CD8-positive, alpha-beta memory T cell (primary cell): ENCODE measurements at regions not wholly inside any gene's neighbourhood (a gene's known extent, or its start where the extent isn't known, plus 50 kb on each side); places are given as distances from the start of the nearest gene placed in this dataset.

ENCODE experiments used
- CTCF ChIA-PET: fragments of 350-600 bp; sonication (Branson Sonifier 250); formaldehyde crosslinking; loops from one replicate; lab custom pipeline; 2021; ENCODE audit warnings: antibody characterized with exemption; lab: Charles Lee
- POLR2A ChIA-PET: fragments of 350-600 bp; sonication (Branson Sonifier 250); formaldehyde crosslinking; loops from one replicate; lab custom pipeline; 2021; ENCODE audit warnings: antibody characterized with exemption; lab: Charles Lee
- DNase-seq, 5 donors: peaks; one replicate each; pipeline versions ENCODE4 v3.0.0 to v3.0.0-alpha.2; 2020 to 2022; ENCODE audit warnings: mixed read lengths in 1 of 5
- H3K27ac ChIP-seq: one replicate; pipeline ENCODE4 v1.7.0; 2013; ENCODE audit warnings: low read depth, mild to moderate bottlenecking, low read length, moderate library complexity
- H3K27me3 ChIP-seq: 2 replicates; pipeline ENCODE4 v1.7.0; 2013; ENCODE audit warnings: low read length, mild to moderate bottlenecking; ENCODE audit not compliant: insufficient read depth, poor library complexity, severe bottlenecking
- H3K36me3 ChIP-seq: 2 replicates; pipeline ENCODE4 v1.7.0; 2013; ENCODE audit warnings: mild to moderate bottlenecking, low read length, moderate library complexity; ENCODE audit not compliant: insufficient read depth
- H3K4me1 ChIP-seq: 2 replicates; pipeline ENCODE4 v1.7.0; 2013; ENCODE audit warnings: mild to moderate bottlenecking, low read length, moderate library complexity; ENCODE audit not compliant: insufficient read depth
- H3K4me3 ChIP-seq: 2 replicates; pipeline ENCODE4 v1.7.0; 2013; ENCODE audit warnings: mild to moderate bottlenecking, low read length
- H3K9me3 ChIP-seq: 2 replicates; pipeline ENCODE4 v1.7.0; 2013; ENCODE audit warnings: mild to moderate bottlenecking, low read length
- H3K27ac Mint-ChIP-seq, 8 donors: one replicate each; pipeline ENCODE4 v1.8.0; 2020 to 2021; ENCODE audit warnings: mixed read lengths in 8 of 8, mild to moderate bottlenecking in 6 of 8, inconsistent platforms in 3 of 8, moderate library complexity in 3 of 8
- H3K27me3 Mint-ChIP-seq, 2 donors: one replicate each; pipeline ENCODE4 v1.8.0; 2020 to 2021; ENCODE audit warnings: mixed read lengths in 2 of 2, mild to moderate bottlenecking in 1 of 2, moderate library complexity in 1 of 2
- H3K36me3 Mint-ChIP-seq, 3 donors: one replicate each; pipeline ENCODE4 v1.8.0; 2020 to 2021; ENCODE audit warnings: mixed read lengths in 3 of 3, inconsistent platforms in 1 of 3, mild to moderate bottlenecking in 1 of 3
- H3K4me1 Mint-ChIP-seq, 3 donors: one replicate each; pipeline ENCODE4 v1.8.0; 2020 to 2021; ENCODE audit warnings: mixed read lengths in 3 of 3, inconsistent platforms in 1 of 3, mild to moderate bottlenecking in 1 of 3
- H3K4me3 Mint-ChIP-seq, 7 donors: one replicate each; pipeline ENCODE4 v1.8.0; 2020 to 2021; ENCODE audit warnings: mixed read lengths in 7 of 7, mild to moderate bottlenecking in 6 of 7, moderate library complexity in 4 of 7, inconsistent platforms in 2 of 7
- H3K9me3 Mint-ChIP-seq, 5 donors: one replicate each; pipeline ENCODE4 v1.8.0; 2020 to 2022; ENCODE audit warnings: mixed read lengths in 5 of 5, mild to moderate bottlenecking in 3 of 5, moderate library complexity in 2 of 5, inconsistent platforms in 1 of 5

DNA sequence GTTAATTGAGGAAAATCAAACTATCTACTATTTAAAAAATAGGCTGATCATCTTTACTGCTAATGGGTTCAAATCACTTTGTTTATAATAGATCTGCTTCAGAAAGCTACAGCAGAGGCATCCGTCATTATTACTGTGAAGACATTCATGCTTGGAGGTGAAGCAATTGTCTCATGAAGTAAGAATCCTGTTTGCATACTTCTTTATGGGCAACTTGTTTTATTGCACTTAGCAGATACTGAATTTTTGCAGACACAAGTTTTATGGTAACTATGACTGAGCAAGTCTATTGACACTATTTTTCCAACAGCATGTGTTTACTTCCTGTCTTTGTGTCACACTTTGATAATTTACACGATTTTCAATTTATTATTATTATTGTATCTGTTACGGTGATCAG, 573.9 kb downstream of the RFPL4B start:
- H3K9me3 ChIP-seq, result no peaks in the 10 kb centered on the region
- DNase-seq, result no peak
- no peaks in the 10 kb centered on the region for H3K4me1 ChIP-seq
- Mint-ChIP-seq H3K27ac (no peak overlapping the region), H3K4me1 (no peaks in the 10 kb centered on the region), H3K27me3 (no peaks in the 10 kb centered on the region), H3K4me3 (no peak overlapping the region), H3K36me3 (peaks cover 0 to 2% (median 0%) of the 10 kb centered on the region in 3 donors), H3K9me3 (peaks cover 3 to 10% (median 9%) of the 10 kb centered on the region in 5 donors)
- H3K27me3 ChIP-seq, result no peaks in the 10 kb centered on the region
- H3K4me3 ChIP-seq, result no peak overlapping the region
- H3K36me3 ChIP-seq, result no peaks in the 10 kb centered on the region
- POLR2A ChIA-PET, result no interaction called here
- no peak overlapping the region for H3K27ac ChIP-seq
- CTCF ChIA-PET, result no interaction called here

DNA sequence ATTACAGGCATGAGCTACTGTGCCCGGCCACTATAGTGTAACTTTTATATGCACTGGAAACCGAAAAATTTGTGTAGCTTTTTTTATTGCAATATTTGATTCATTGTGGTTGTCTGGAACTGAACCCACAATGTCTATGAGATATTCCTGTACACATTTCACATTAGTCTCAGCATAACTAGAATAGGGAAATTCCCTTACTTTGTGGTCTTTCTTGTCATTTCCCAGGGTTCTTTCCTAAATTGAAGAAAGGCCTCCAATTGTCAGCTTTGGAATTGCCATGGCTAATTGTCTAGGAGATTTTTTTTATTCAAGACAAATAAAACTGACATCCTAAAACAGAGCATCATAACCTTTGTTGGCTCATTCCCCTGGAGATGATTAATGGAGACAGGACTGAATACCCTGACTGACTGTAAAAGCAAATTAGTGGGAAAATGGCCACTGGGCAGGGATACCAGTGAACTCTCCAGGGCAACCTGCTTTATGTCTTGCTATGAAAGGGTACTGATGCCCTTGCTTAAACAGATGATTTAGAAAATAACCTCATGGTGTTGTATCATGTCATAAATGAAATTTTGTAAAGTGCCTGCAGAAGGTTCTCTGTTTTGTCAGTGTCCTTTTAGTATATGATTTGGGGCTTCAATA, 576.9 kb downstream of the RFPL4B start:
- Histone ChIP-seq H3K27me3 (no peaks in the 10 kb centered on the region), H3K27ac (no peak overlapping the region), H3K4me3 (no peak overlapping the region), H3K36me3 (no peaks in the 10 kb centered on the region), H3K4me1 (no peaks in the 10 kb centered on the region), H3K9me3 (no peaks in the 10 kb centered on the region)
- Mint-ChIP-seq H3K27ac (no peak overlapping the region), H3K4me3 (no peak overlapping the region), H3K4me1 (no peaks in the 10 kb centered on the region), H3K36me3 (peaks cover 0 to 2% (median 0%) of the 10 kb centered on the region in 3 donors), H3K27me3 (peaks cover 0 to 1% of the 10 kb centered on the region in 2 donors), H3K9me3 (peaks cover 3 to 10% (median 9%) of the 10 kb centered on the region in 5 donors)
- ChIA-PET POLR2A (no interaction called here), CTCF (no interaction called here)
- DNase-seq, result no peak

DNA sequence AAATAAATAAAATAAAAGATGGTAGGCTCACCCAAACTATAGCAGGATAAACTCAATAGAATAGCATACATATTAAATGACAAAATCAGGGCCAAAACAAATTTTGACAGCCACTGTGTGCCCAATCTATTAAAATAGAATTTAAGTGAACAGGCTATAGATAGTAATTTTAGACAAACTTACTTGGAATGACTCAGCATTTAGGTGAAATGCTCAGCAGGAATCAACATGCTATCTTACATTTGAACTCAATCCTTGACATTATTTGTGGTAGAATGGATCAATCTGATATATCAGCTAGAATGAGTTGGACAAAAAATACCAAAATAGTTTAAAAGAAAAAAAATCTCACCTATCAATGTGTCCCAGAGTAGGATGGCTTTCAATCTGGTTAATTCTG, 578.6 kb downstream of the RFPL4B start:
- Mint-ChIP-seq H3K4me3 (no peak overlapping the region), H3K4me1 (no peaks in the 10 kb centered on the region), H3K9me3 (peaks cover 3 to 14% (median 9%) of the 10 kb centered on the region in 5 donors), H3K27me3 (peaks cover 0 to 1% of the 10 kb centered on the region in 2 donors), H3K27ac (no peak overlapping the region), H3K36me3 (peaks cover 0 to 2% (median 0%) of the 10 kb centered on the region in 3 donors)
- no peak for DNase-seq
- ChIA-PET POLR2A (no interaction called here), CTCF (no interaction called here)
- no peaks in the 10 kb centered on the region for H3K27me3 ChIP-seq
- H3K27ac ChIP-seq, result no peak overlapping the region
- no peaks in the 10 kb centered on the region for H3K4me1 ChIP-seq
- H3K36me3 ChIP-seq, result no peaks in the 10 kb centered on the region
- no peaks in the 10 kb centered on the region for H3K9me3 ChIP-seq
- H3K4me3 ChIP-seq, result no peak overlapping the region

DNA sequence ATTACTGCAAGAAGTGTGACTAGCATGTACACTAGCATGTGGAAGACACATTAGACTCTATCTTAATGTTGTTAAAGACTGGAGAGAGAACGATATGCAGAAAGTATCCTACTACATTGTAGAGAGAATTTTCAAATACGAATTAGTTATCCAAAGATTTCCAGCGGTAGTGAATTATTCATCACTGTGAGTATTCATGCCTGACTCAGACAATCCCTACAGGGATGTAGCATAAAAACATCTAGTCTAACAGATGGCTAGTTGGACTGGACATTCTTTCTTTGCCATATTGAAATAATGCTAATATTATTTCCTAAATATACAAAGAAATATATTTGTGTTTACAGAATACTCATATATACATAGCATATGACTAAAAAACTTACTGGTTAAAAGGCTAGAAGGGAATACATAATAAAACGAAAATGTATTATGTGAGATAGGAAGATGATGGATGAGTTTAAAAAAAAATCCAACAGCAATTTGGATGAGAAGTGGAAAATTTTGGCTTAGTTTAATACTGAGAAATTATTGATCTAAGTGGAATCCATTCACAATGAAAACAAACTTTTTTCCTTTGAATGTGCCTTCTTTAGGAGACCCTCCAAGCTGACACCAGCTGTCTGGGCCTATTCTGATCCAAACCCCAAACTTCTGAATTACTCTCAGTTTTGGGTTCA, 580.7 kb downstream of the RFPL4B start:
- H3K9me3 ChIP-seq, result no peaks in the 10 kb centered on the region
- no peaks in the 10 kb centered on the region for H3K27me3 ChIP-seq
- no peak overlapping the region for H3K4me3 ChIP-seq
- no peaks in the 10 kb centered on the region for H3K36me3 Mint-ChIP-seq
- ChIA-PET POLR2A (no interaction called here), CTCF (no interaction called here)
- H3K4me1 ChIP-seq, result no peaks in the 10 kb centered on the region
- no peak overlapping the region for H3K27ac Mint-ChIP-seq
- H3K27me3 Mint-ChIP-seq, result peaks cover 0 to 1% of the 10 kb centered on the region in 2 donors
- no peaks in the 10 kb centered on the region for H3K36me3 ChIP-seq
- H3K4me1 Mint-ChIP-seq, result no peaks in the 10 kb centered on the region
- H3K4me3 Mint-ChIP-seq, result no peak overlapping the region
- DNase-seq, result no peak
- H3K27ac ChIP-seq, result no peak overlapping the region
- peaks cover 2 to 11% (median 3%) of the 10 kb centered on the region in 5 donors for H3K9me3 Mint-ChIP-seq

DNA sequence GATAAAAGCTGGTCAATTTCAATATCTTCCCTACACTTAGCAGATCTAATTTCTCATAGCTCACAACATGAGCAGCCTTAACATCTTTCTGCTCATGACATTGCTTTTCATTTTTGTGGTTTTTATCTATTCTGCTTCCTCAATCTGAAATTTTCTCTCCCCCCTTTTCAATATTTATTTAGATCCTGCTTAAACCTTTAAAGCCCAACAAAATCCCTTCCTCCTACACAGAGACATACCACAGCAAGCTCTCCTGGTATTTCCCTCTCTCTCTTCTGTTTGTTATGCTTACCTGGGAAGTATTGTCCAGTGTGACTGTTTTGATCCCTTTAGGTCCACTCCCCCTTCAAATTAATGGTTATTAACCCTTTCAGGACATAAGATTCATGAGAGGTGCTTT, 582.5 kb downstream of the RFPL4B start:
- H3K27me3 Mint-ChIP-seq, result peaks cover 0 to 1% of the 10 kb centered on the region in 2 donors
- H3K36me3 ChIP-seq, result no peaks in the 10 kb centered on the region
- POLR2A ChIA-PET, result no interaction called here
- H3K4me3 Mint-ChIP-seq, result no peak overlapping the region
- H3K4me1 ChIP-seq, result no peaks in the 10 kb centered on the region
- no peak for DNase-seq
- no peaks in the 10 kb centered on the region for H3K36me3 Mint-ChIP-seq
- peaks cover 0 to 5% (median 3%) of the 10 kb centered on the region in 5 donors for H3K9me3 Mint-ChIP-seq
- H3K4me1 Mint-ChIP-seq, result no peaks in the 10 kb centered on the region
- H3K4me3 ChIP-seq, result no peak overlapping the region
- no peak overlapping the region for H3K27ac ChIP-seq
- CTCF ChIA-PET, result no interaction called here
- H3K27me3 ChIP-seq, result no peaks in the 10 kb centered on the region
- no peak overlapping the region for H3K27ac Mint-ChIP-seq
- no peaks in the 10 kb centered on the region for H3K9me3 ChIP-seq

DNA sequence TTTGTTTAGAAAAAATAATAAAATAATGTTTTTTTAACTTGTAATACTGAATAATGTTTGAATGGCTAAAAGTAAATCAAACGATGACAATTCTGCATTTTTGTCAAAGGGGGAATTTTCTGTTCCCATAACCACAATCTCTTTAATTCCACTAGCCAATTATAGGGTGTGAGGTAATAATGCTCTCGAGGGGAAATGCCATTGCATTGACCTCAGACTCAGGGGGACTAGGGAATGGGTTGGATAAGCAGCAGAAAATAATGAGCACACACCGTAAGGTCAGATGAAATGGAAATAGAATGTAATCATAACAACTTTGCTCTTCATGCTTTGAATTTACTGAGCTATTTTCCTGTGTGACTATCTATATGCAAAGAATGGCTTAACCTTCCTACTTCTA, 584.7 kb downstream of the RFPL4B start:
- Histone ChIP-seq H3K27me3 (no peaks in the 10 kb centered on the region), H3K4me1 (no peaks in the 10 kb centered on the region), H3K36me3 (no peaks in the 10 kb centered on the region), H3K4me3 (no peak overlapping the region), H3K27ac (no peak overlapping the region), H3K9me3 (no peaks in the 10 kb centered on the region)
- POLR2A ChIA-PET, result no interaction called here
- peaks cover 0 to 5% (median 0%) of the 10 kb centered on the region in 5 donors for H3K9me3 Mint-ChIP-seq
- H3K4me1 Mint-ChIP-seq, result no peaks in the 10 kb centered on the region
- H3K27me3 Mint-ChIP-seq, result peaks cover 0 to 1% of the 10 kb centered on the region in 2 donors
- H3K36me3 Mint-ChIP-seq, result no peaks in the 10 kb centered on the region
- H3K27ac Mint-ChIP-seq, result no peak overlapping the region
- CTCF ChIA-PET, result no interaction called here
- no peak overlapping the region for H3K4me3 Mint-ChIP-seq
- no peak for DNase-seq

DNA sequence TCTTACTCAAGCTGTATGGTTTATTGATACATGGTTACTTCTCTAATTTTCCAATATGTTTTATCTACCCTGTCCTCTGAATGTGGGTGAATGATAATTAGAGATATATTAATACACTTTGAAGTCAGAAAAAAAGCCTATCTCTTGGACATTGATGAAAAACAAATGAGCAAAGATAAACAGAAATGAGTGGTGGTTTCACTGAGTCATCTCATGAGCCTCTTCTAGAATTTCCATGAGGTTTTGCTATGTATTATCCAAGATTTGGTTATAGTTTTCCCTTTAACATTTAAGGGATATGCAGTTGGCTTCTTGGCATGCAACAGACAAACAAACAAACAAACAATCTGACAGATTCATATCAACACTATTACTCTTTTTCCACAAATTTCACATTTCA, 586.8 kb downstream of the RFPL4B start:
- Mint-ChIP-seq H3K27me3 (no peaks in the 10 kb centered on the region), H3K9me3 (peaks cover 0 to 5% (median 0%) of the 10 kb centered on the region in 5 donors), H3K36me3 (no peaks in the 10 kb centered on the region), H3K4me1 (no peaks in the 10 kb centered on the region), H3K4me3 (no peak overlapping the region), H3K27ac (no peak overlapping the region)
- Histone ChIP-seq H3K9me3 (no peaks in the 10 kb centered on the region), H3K36me3 (no peaks in the 10 kb centered on the region), H3K4me3 (no peak overlapping the region), H3K4me1 (no peaks in the 10 kb centered on the region), H3K27ac (no peak overlapping the region), H3K27me3 (no peaks in the 10 kb centered on the region)
- POLR2A ChIA-PET, result no interaction called here
- CTCF ChIA-PET, result no interaction called here
- no peak for DNase-seq

DNA sequence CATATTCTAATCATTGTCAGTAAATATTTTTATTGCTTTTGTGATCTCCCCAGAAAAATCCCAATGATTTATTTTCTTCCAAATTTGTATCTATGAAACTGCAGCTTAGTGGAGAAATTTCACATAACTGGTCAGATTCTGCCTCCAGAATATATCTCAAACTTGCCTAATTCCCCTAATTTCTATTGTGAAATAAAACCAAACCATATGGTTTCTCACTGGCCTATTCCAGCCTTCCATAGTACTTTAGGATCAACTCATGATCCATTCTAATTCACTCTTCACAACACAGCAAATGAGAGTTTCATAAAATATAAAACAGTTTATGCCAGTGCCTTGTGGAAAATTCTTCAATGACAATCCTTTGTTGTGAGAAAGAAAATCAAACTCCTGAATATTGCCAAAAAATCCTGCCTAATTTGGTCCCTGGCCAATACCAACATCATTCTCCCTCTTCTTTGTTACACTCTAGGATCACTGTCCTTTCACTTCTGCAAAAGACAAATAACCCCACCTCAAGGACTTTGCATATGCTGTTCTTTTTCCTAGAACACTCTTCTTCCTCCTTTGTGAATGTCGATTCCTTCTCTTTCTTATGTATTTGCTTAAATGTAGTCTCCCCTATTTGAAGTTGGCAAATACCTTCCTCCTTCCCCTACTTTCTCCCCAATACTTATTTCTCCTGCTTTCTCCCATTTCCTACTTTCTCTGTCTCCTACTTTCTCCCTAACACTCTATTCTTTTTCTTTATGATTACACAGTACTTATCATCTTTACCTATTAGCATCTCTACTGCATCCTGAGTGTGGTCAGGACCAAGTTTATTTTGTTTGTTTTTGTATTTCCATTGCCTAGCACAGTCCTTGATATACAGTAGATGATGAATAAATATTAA, 587.5 kb downstream of the RFPL4B start:
- ChIA-PET CTCF (no interaction called here), POLR2A (no interaction called here)
- no peaks in the 10 kb centered on the region for H3K36me3 Mint-ChIP-seq

More for the DNA sequence above, 587.5 kb downstream of the RFPL4B start:
- no peak overlapping the region for H3K4me3 Mint-ChIP-seq
- Histone ChIP-seq H3K27ac (no peak overlapping the region), H3K36me3 (no peaks in the 10 kb centered on the region), H3K4me3 (no peak overlapping the region), H3K27me3 (no peaks in the 10 kb centered on the region), H3K4me1 (no peaks in the 10 kb centered on the region), H3K9me3 (no peaks in the 10 kb centered on the region)
- DNase-seq, result no peak
- no peaks in the 10 kb centered on the region for H3K4me1 Mint-ChIP-seq
- H3K27me3 Mint-ChIP-seq, result no peaks in the 10 kb centered on the region
- H3K27ac Mint-ChIP-seq, result no peak overlapping the region
- peaks cover 0 to 3% (median 0%) of the 10 kb centered on the region in 5 donors for H3K9me3 Mint-ChIP-seq
